Calu3 (cell line): ENCODE measurements at regions not wholly inside any gene's neighbourhood (a gene's known extent, or its start where the extent isn't known, plus 50 kb on each side); places are given as distances from the start of the nearest gene placed in this dataset.

ENCODE experiments used
- BruUV-seq: library from RNA; stranded (reverse); fragments of 400-500 nt; replicated peaks from 2 replicates; lab custom pipeline; 2021; lab: Mats Ljungman, UMichigan
- CTCF ChIA-PET: fragments of 300-600 bp; sonication (Branson Sonifier 250); formaldehyde crosslinking; loops from one replicate; lab custom pipeline; 2022; ENCODE audit warnings: antibody characterized with exemption; lab: Charles Lee
- DNase-seq: peaks from one replicate; pipeline ENCODE4 v3.0.0; 2022
- H3K27ac Mint-ChIP-seq: one replicate; pipeline ENCODE4 v1.8.0; 2022; ENCODE audit warnings: mixed read lengths; ENCODE audit not compliant: unreplicated experiment
- H3K27me3 Mint-ChIP-seq: one replicate; pipeline ENCODE4 v1.8.0; 2022; ENCODE audit warnings: mixed read lengths; ENCODE audit not compliant: unreplicated experiment
- H3K36me3 Mint-ChIP-seq: one replicate; pipeline ENCODE4 v1.8.0; 2022; ENCODE audit warnings: mild to moderate bottlenecking, moderate library complexity, mixed read lengths; ENCODE audit not compliant: insufficient read depth, unreplicated experiment
- H3K4me1 Mint-ChIP-seq: one replicate; pipeline ENCODE4 v1.8.0; 2022; ENCODE audit warnings: mild to moderate bottlenecking, low read depth, mixed read lengths; ENCODE audit not compliant: unreplicated experiment
- H3K4me3 Mint-ChIP-seq: one replicate; pipeline ENCODE4 v1.8.0; 2022; ENCODE audit warnings: mild to moderate bottlenecking, low read depth, moderate library complexity, mixed read lengths; ENCODE audit not compliant: unreplicated experiment
- H3K9me3 Mint-ChIP-seq: one replicate; pipeline ENCODE4 v1.8.0; 2022; ENCODE audit warnings: low read depth, mixed read lengths; ENCODE audit not compliant: unreplicated experiment
- CTCF ChIP-seq: fragments of 200-600 bp; IDR thresholded peaks from one replicate; pipeline ENCODE4 v1.8.0; 2022; ENCODE audit warnings: antibody characterized with exemption; ENCODE audit not compliant: unreplicated experiment
- intact Hi-C: fragments of 100-400 bp; cut with micrococcal nuclease; formaldehyde crosslinking; loops from one replicate; pipeline ENCODE4 v1.10.0; 2022; ENCODE audit not compliant: unreplicated experiment

DNA sequence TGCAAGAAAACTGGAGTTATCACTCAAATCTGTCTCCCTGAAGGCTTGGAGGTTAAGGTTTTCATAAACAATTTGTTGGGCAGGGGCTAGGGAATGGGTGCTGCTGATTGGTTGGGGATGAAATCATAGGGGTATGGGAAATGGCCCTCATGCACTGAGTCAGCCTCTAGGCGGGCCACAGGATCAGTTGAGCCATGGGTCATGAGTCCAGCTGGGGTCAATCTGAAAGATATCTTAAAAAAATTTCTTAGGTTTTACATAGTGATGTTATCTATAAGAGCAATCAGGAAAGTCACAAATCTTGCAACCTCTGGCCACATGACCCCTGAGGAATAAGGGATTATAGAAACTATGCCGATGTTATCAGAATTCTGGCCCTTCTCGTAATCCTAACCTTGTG lies 491.7 kb downstream of the ZIC1 start:
- Mint-ChIP-seq H3K9me3 (peaks cover 2% of the 10 kb centered on the region), H3K36me3 (no peaks in the 10 kb centered on the region), H3K4me3 (no peak overlapping the region), H3K27me3 (no peaks in the 10 kb centered on the region), H3K4me1 (no peaks in the 10 kb centered on the region), H3K27ac (no peak overlapping the region)
- DNase-seq = no peak
- CTCF ChIA-PET = no interaction called here
- no peak for TF ChIP-seq CTCF
- BruUV-seq = no TSS peak
- intact Hi-C loops = no loop called here

DNA sequence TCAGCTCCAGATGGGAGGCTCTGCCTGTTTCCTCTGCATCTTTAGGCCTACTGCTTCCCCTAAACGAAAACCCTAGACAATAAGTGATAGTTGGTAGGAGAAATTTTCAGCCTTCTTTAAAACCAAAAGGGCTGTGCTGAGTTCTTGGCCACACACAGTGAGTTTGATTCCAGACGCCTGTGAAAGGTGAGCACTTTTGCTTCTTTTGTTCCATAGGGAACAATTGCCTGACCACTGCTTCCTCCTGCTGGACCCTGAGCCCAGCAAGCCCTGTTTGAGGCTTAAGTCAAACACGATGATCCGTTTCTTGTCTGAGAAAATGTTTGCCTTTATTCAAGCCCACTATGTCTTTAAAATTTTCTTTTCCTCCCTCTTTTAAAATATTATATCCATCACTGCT lies 493.9 kb downstream of the ZIC1 start:
- intact Hi-C loops = no loop called here
- Mint-ChIP-seq H3K4me3 (no peak overlapping the region), H3K4me1 (no peaks in the 10 kb centered on the region), H3K36me3 (no peaks in the 10 kb centered on the region), H3K9me3 (peaks cover 2% of the 10 kb centered on the region), H3K27ac (no peak overlapping the region), H3K27me3 (no peaks in the 10 kb centered on the region)
- CTCF ChIA-PET = no interaction called here
- TF ChIP-seq CTCF = no peak
- BruUV-seq = no TSS peak
- DNase-seq = no peak

- Mint-ChIP-seq H3K27me3 (no peaks in the 10 kb centered on the region), H3K9me3 (peaks cover 2% of the 10 kb centered on the region), H3K27ac (no peak overlapping the region), H3K36me3 (no peaks in the 10 kb centered on the region), H3K4me1 (no peaks in the 10 kb centered on the region), H3K4me3 (no peak overlapping the region)
- CTCF ChIA-PET = interaction anchor here (0.7 to 1.3 kb wide), 2 partner anchors 15 to 77 kb away, joined by 3 to 6 read pairs; no protein-coding TSS in a partner anchor
- TF ChIP-seq CTCF = no peak
- no TSS peak for BruUV-seq
- intact Hi-C loops = no loop called here
- no peak for DNase-seq
Measured at GRCh38 chr3:147904421-147904820, 495.3 kb downstream of the ZIC1 start.

DNA sequence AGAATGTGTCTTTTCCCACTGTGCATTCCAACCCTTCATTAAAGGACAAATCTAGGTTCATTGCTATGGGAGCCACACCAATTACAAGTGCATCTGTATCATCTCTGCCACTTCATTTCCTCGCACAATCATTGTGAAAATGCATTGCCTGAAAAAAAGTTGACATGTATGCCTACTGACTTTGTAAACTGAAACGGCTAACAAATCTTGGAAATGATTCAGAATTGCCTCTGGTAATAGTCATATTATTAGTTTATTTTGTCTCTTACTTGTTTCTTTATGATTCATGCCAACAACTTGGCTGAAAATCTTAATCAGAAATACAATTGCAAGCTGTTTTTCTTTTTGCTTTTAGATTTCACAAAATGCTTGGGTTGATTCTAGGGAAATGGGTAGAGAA lies 497.1 kb downstream of the ZIC1 start:
- Mint-ChIP-seq H3K9me3 (peaks cover 2% of the 10 kb centered on the region), H3K4me3 (no peak overlapping the region), H3K36me3 (no peaks in the 10 kb centered on the region), H3K27me3 (no peaks in the 10 kb centered on the region), H3K4me1 (no peaks in the 10 kb centered on the region), H3K27ac (no peak overlapping the region)
- no peak for DNase-seq
- no peak for TF ChIP-seq CTCF
- no TSS peak for BruUV-seq
- intact Hi-C loops = no loop called here
- CTCF ChIA-PET = no interaction called here

- intact Hi-C loops = no loop called here
- no peak for DNase-seq
- Mint-ChIP-seq H3K36me3 (no peaks in the 10 kb centered on the region), H3K9me3 (no peaks in the 10 kb centered on the region), H3K27ac (no peak overlapping the region), H3K27me3 (no peaks in the 10 kb centered on the region), H3K4me3 (no peak overlapping the region), H3K4me1 (no peaks in the 10 kb centered on the region)
- no peak for TF ChIP-seq CTCF
- BruUV-seq = no TSS peak
- CTCF ChIA-PET = interaction anchor here (0.5 kb wide), 1 partner anchor 138 kb away, joined by 3 read pairs; no protein-coding TSS in a partner anchor
Measured at GRCh38 chr3:147914532-147914931, 505.4 kb downstream of the ZIC1 start.
